ENCODE measurements at regions not wholly inside any gene's neighbourhood (a gene's known extent, or its start where the extent isn't known, plus 50 kb on each side); places are given as distances from the start of the nearest gene placed in this dataset.

DNA sequence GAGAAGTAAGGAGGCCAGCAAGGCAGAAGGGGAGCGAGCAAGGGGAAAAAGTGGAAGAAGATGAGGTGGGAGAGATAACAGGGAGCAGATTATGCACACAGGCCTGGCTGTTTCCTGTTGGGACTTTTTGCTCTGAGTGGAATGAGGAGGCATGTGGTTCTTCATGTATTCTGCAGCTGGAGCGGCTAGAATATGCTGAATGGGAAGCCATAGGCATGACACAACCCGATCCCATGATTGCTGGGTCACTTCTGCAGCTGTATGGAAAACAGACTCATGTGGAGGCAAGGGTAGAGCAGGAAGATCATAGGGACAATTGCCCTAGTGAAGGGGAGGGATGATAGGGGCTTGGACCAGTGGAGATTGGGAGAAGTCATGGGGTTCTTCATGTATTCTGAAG lies 206.0 kb upstream of the SUCLG2 start:
- H3K4me3 ChIP-seq (ENCODE audit: low read length) = no peak overlapping the region
- TF ChIP-seq, protein P1, sequence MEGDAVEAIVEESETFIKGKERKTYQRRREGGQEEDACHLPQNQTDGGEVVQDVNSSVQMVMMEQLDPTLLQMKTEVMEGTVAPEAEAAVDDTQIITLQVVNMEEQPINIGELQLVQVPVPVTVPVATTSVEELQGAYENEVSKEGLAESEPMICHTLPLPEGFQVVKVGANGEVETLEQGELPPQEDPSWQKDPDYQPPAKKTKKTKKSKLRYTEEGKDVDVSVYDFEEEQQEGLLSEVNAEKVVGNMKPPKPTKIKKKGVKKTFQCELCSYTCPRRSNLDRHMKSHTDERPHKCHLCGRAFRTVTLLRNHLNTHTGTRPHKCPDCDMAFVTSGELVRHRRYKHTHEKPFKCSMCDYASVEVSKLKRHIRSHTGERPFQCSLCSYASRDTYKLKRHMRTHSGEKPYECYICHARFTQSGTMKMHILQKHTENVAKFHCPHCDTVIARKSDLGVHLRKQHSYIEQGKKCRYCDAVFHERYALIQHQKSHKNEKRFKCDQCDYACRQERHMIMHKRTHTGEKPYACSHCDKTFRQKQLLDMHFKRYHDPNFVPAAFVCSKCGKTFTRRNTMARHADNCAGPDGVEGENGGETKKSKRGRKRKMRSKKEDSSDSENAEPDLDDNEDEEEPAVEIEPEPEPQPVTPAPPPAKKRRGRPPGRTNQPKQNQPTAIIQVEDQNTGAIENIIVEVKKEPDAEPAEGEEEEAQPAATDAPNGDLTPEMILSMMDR (IDR thresholded peaks at IDR 0.05; ENCODE audit: insufficient read depth, low read depth, low read length, missing control alignments) = no peak
- no peak for DNase-seq (ENCODE audit: low read depth)

DNA sequence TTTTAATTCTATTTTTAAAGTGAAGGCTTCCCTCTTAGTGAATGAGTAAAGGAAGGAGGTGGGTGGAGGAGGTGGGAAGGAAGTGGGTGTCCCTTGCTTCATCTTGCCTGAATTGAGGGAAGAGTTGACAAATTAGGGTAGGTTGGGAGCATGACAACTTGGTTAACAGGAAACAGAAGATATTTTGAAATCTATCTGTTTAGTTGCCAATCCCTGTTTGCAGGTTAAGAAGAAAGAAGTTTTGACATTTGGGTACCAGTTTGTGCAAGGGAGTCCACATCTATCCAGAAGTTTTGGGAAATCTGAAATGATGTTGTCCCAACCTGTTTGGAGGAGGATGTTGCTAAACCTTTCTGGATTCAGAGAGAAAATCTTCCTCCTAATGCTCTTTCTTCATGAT lies 204.1 kb upstream of the SUCLG2 start:
- TF ChIP-seq, protein P1 (IDR thresholded peaks at IDR 0.05; ENCODE audit: insufficient read depth, low read depth, low read length, missing control alignments) = no peak
- no peak overlapping the region for H3K4me3 ChIP-seq (ENCODE audit: low read length)
- no peak for DNase-seq (ENCODE audit: low read depth)

DNA sequence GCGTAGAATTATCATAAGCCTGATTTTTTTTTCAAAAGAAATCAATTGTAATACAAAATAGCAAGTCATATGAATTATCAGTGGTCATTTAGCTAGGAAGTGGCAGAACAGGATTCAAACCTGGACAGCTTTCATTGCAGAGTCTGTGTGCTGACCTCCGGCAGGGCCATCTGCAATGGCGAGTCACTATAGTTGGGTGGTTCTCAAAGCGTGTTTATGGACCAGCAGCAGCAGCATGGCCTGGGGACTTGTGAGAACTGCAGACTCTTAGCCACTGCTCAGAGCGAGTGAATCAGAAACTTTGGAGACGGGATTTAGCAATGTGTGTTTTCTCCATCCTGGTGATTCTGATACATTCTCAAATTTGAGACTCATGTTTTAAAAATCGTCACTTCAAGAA lies 202.3 kb upstream of the SUCLG2 start:
- DNase-seq (ENCODE audit: low read depth) = no peak
- TF ChIP-seq, protein P1 (IDR thresholded peaks at IDR 0.05; ENCODE audit: insufficient read depth, low read depth, low read length, missing control alignments) = no peak
- no peak overlapping the region for H3K4me3 ChIP-seq (ENCODE audit: low read length)

DNA sequence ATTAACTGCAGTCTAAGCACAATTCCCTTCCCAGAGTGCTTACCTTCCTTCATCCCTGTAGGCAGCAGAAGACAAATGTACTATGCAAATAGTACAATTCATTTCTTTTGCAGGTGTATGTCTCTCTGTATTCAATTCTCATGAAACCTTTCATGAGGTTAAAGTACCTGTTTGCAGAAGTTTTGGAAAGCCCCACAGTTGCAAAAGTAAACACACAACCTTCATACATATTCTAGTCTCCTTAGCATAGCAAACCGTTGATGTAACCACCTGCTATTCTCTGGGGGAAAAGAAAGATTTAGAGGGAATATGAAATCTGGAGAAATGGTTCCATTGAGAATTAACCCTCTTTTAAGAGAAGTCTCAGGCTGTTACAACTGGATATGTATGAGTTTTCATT lies 200.3 kb upstream of the SUCLG2 start:
- TF ChIP-seq, protein P1 (IDR thresholded peaks at IDR 0.05; ENCODE audit: insufficient read depth, low read depth, low read length, missing control alignments) = no peak
- no peak for DNase-seq (ENCODE audit: low read depth)
- H3K4me3 ChIP-seq (ENCODE audit: low read length) = no peak overlapping the region

DNA sequence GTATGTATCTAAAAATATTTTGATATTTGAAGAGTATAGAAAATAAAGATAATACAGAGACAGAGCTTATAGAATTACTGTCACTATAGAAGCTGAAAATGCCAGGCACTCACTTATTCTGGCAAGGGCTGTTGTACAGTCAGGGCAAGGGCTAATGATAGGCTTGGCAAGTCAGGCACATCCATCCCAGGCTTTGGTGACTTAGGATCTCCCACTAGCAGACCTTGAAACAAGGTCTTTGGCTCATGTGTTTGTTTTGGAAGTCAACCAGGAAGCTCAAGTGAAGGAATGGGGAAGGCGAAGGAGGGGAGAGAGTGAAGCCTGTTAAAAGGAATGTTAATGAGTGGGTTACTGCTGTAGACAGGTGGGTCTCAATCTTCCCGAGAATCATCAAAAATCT lies 199.1 kb upstream of the SUCLG2 start:
- DNase-seq (ENCODE audit: low read depth) = no peak
- H3K4me3 ChIP-seq (ENCODE audit: low read length) = no peak overlapping the region

DNA sequence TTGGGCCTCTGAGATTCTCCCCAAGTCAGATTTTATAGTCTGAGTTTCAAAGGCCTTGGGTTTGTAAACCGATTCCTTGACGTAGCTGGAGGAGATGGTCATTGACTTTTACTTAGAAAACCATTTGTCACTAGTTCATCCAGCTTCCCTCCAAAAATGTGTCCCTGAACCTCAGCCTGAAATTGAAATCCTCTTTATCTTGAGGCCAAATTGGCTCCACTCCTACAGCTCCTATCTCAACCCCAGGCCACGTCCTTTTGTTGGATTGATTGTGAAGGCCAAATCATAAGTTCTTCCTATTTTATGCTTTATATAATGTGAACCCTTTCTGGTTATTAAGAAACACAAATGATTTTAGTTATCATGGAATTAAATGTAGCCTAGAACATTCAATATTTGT lies 193.9 kb upstream of the SUCLG2 start:
- no peak for DNase-seq (ENCODE audit: low read depth)
- TF ChIP-seq, protein P1 (IDR thresholded peaks at IDR 0.05; ENCODE audit: insufficient read depth, low read depth, low read length, missing control alignments) = no peak
- H3K4me3 ChIP-seq (ENCODE audit: low read length) = no peak overlapping the region

More for the DNA sequence above, 199.1 kb upstream of the SUCLG2 start:
- TF ChIP-seq, protein P1 (IDR thresholded peaks at IDR 0.05; ENCODE audit: insufficient read depth, low read depth, low read length, missing control alignments) = no peak

DNA sequence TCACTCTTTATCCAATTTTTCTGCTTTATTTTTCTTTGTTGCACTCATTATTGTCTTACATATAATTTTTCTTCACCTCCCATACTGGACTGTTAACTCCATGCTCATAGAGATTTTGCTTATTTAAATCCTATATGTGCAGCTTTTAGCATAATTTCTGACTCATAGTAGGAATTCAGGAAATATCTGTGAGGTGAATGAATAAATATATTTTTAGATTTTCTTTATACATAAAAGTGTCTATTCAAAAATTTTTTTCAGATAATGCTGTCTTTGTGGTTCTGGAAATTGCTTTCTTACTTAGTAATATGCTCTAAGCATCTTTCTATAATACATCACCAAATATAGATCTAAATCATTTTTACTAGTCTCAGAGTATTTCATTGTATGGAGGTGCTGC lies 191.8 kb upstream of the SUCLG2 start:
- DNase-seq (ENCODE audit: low read depth) = no peak
- H3K4me3 ChIP-seq (ENCODE audit: low read length) = no peak overlapping the region
- TF ChIP-seq, protein P1 (IDR thresholded peaks at IDR 0.05; ENCODE audit: insufficient read depth, low read depth, low read length, missing control alignments) = no peak

Data from epithelial cell of esophagus (primary cell).